ENCODE measurements at regions not wholly inside any gene's neighbourhood (a gene's known extent, or its start where the extent isn't known, plus 50 kb on each side); places are given as distances from the start of the nearest gene placed in this dataset.
A peak's percentile ranks its signal among the peaks of the same experiment; 100 is the strongest.

GRCh38 chr9:134227451-134228411 is 63.4 kb upstream of the RNU6ATAC start:
- H3K4me3 ChIP-seq: no peak overlapping the region
- TF ChIP-seq, protein P1, sequence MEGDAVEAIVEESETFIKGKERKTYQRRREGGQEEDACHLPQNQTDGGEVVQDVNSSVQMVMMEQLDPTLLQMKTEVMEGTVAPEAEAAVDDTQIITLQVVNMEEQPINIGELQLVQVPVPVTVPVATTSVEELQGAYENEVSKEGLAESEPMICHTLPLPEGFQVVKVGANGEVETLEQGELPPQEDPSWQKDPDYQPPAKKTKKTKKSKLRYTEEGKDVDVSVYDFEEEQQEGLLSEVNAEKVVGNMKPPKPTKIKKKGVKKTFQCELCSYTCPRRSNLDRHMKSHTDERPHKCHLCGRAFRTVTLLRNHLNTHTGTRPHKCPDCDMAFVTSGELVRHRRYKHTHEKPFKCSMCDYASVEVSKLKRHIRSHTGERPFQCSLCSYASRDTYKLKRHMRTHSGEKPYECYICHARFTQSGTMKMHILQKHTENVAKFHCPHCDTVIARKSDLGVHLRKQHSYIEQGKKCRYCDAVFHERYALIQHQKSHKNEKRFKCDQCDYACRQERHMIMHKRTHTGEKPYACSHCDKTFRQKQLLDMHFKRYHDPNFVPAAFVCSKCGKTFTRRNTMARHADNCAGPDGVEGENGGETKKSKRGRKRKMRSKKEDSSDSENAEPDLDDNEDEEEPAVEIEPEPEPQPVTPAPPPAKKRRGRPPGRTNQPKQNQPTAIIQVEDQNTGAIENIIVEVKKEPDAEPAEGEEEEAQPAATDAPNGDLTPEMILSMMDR (IDR thresholded peaks at IDR 0.05): no peak
- TF ChIP-seq POLR2A (IDR thresholded peaks at IDR 0.05): no peak
- TF ChIP-seq POLR2AphosphoS5 (IDR thresholded peaks at IDR 0.05): no peak
- H3K4me1 ChIP-seq (replicated peaks): peaks cover 23% of the 10 kb centered on the region
- WGBS: 52% methylated on average over 27 of the region's 27 CpGs
- H3K36me3 ChIP-seq: no peaks in the 10 kb centered on the region
- DNase-seq (ENCODE audit: low spot score): no peak
- no peaks in the 10 kb centered on the region for H3K27me3 ChIP-seq (replicated peaks; ENCODE audit: insufficient read depth)
- H3K27ac ChIP-seq: no peak overlapping the region
- intact Hi-C loops (cut with DNase I): loop anchor here (5.0 kb wide), 2 partner anchors 55 to 100 kb away; partner anchors contain the start of gene RXRA
- no peaks in the 10 kb centered on the region for H3K9me3 ChIP-seq

DNA sequence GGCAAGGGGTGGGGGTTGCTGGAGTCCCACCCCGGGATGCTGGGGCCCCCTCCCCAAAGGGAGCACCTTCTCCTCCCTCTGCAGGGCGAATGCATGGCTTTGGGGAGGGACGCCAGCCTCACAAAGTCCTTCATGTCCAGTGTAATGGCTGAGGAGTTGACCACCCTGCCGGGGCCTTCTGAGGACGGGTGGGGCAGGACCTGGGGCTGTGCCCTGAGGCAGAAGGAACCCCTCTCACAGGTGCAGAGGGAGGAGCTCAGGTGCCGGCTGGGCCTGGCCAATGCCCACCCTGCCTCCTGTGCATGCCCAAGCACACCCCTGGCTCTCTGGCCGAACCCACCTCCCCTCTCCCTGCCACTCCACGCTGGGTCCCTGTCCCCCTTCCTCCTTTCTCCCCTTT is 64.3 kb upstream of the RNU6ATAC start:
- DNase-seq (ENCODE audit: low spot score): no peak
- intact Hi-C loops (cut with DNase I): loop anchor here (5.0 kb wide), 2 partner anchors 56 to 99 kb away; partner anchors contain the start of gene RXRA

DNA sequence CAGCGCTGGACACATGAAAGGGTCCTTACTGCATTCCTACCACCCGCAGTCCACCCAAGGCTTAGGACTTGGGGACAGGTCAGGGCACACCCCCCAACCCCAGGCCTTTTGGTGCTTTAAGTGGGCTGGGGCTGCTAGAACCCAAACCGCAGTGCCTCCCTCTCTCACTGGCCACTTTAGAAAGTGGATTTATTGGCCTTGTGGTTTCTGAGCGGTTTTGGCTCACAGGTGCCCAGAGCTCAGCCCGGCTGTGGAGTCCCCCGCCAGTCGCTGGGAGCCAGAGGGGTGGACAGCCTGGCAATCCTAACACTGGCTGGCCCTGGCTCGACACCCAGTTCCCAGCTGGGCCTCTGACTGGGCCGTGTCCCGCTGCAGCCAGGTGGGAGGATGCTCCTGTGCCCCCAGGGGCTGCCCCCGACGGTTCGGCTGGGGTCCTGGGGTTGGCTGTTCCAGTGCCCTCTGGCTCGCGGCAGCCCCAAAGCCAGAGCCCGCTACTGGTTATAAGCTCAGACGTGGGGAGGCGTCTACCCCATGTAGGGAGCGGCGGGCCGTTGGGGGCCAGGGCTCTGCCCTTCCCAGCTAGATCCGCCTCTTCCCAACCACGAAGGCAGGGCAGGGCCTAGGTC is 65.2 kb upstream of the RNU6ATAC start:
- peaks cover 18% of the 10 kb centered on the region for H3K4me1 ChIP-seq (replicated peaks)
- no peak overlapping the region for H3K27ac ChIP-seq
- DNase-seq (ENCODE audit: low spot score): no peak
- no peak overlapping the region for H3K4me3 ChIP-seq
- no peaks in the 10 kb centered on the region for H3K27me3 ChIP-seq (replicated peaks; ENCODE audit: insufficient read depth)
- no peaks in the 10 kb centered on the region for H3K9me3 ChIP-seq
- TF ChIP-seq POLR2AphosphoS5 (IDR thresholded peaks at IDR 0.05) (no peak), POLR2A (IDR thresholded peaks at IDR 0.05) (no peak)
- TF ChIP-seq, protein P1 (IDR thresholded peaks at IDR 0.05): no peak
- intact Hi-C loops (cut with DNase I): loop anchor here (5.0 kb wide), 2 partner anchors 57 to 98 kb away; partner anchors contain the start of gene RXRA
- 90% methylated on average over 17 of the region's 23 CpGs for WGBS
- H3K36me3 ChIP-seq: no peaks in the 10 kb centered on the region

More for the DNA sequence above, 64.3 kb upstream of the RNU6ATAC start:
- Histone ChIP-seq H3K27me3 (replicated peaks; ENCODE audit: insufficient read depth) (no peaks in the 10 kb centered on the region), H3K4me3 (no peak overlapping the region), H3K27ac (no peak overlapping the region), H3K36me3 (no peaks in the 10 kb centered on the region), H3K9me3 (no peaks in the 10 kb centered on the region), H3K4me1 (replicated peaks) (peaks cover 23% of the 10 kb centered on the region)
- 90% methylated on average over 8 of the region's 8 CpGs for WGBS
- TF ChIP-seq, protein P1 (IDR thresholded peaks at IDR 0.05): no peak
- no peak for TF ChIP-seq POLR2AphosphoS5 (IDR thresholded peaks at IDR 0.05)
- TF ChIP-seq POLR2A (IDR thresholded peaks at IDR 0.05): no peak

- peak overlapping the region in 1 of 2 donors; percentile 72 for H3K27ac ChIP-seq
- TF ChIP-seq POLR2A (IDR thresholded peaks at IDR 0.05) (no peak), POLR2AphosphoS5 (IDR thresholded peaks at IDR 0.05) (no peak)
- TF ChIP-seq, protein P1 (IDR thresholded peaks at IDR 0.05): no peak
- no peak overlapping the region for H3K4me3 ChIP-seq
- no peaks in the 10 kb centered on the region for H3K27me3 ChIP-seq (replicated peaks; ENCODE audit: insufficient read depth)
- no peaks in the 10 kb centered on the region for H3K9me3 ChIP-seq
- no peak for DNase-seq (ENCODE audit: low spot score)
- no peaks in the 10 kb centered on the region for H3K36me3 ChIP-seq
- 58% methylated on average over 18 of the region's 28 CpGs for WGBS
- H3K4me1 ChIP-seq (replicated peaks): peaks cover 17% of the 10 kb centered on the region
- intact Hi-C loops (cut with DNase I): no loop called here
These were observed 66.0 kb upstream of the RNU6ATAC start for GRCh38 chr9:134230092-134230941.
